NCI-H187 (cell line): ENCODE measurements at regions not wholly inside any gene's neighbourhood (a gene's known extent, or its start where the extent isn't known, plus 50 kb on each side); places are given as distances from the start of the nearest gene placed in this dataset.
A peak's percentile ranks its signal among the peaks of the same experiment; 100 is the strongest.

Source experiments
- DNase-seq, 2 experiments: peaks; one replicate each; lab custom pipeline; 2025; lab: John Stamatoyannopoulos, UW

DNA sequence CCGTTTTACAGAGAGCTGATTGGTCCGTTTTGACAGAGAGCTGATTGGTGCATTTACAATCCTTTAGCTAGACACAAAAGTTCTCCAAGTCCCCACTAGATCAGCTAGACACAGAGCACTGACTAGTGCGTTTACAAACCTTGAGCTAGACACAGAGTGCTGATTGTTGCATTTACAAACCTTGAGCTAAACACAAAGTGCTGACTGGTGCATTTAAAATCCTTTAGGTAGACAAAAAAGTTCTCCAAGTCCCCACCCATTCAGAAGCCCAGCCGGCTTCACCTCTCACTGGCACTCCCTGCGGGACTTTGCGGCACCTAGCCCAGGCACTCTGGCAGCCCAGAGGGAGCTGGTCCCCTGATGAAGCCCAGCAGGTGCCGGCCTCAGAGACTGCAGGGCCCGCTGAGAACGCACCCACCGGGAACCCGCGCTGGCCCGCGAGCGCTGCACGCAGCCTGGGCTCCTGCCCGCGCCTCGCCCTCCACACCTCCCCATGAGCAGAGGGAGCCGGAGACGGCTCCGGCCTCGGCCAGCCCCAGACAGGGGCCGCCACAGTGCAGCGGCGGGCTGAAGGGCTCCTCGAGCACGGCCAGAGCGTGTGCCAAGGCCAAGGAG lies 508.1 kb upstream of the CHAC2 start:
- DNase-seq: no peak

DNA sequence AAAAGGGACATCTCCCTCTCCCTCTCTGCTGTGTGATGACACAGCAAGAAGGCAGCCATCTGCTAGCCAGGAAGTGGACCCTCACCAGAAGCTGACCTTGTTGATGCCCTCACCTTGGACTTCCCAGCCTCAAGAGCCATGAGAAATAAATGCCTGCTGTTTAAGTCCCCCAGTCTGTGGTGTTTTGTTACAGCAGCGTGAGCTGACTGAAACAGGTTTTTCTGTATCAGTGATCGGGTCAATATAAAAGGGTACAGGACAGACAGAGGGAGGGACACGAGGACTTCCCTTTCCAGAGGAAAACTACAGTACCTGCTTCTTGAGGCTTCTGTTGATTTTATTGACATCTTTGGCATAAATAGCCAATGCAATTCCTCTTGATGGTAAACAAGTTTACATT lies 510.3 kb upstream of the CHAC2 start:
- no peak for DNase-seq

GRCh38 chr2:53253244-53253643 lies 514.4 kb upstream of the CHAC2 start:
- DNase-seq: no peak

- DNase-seq: no peak
Observed at GRCh38 chr2:53252115-53252514, 515.5 kb upstream of the CHAC2 start.

- no peak for DNase-seq
Observed at GRCh38 chr2:53247956-53248735, 519.5 kb upstream of the CHAC2 start.

- DNase-seq: no peak
Observed at GRCh38 chr2:53243430-53243829, 524.2 kb upstream of the CHAC2 start.

DNA sequence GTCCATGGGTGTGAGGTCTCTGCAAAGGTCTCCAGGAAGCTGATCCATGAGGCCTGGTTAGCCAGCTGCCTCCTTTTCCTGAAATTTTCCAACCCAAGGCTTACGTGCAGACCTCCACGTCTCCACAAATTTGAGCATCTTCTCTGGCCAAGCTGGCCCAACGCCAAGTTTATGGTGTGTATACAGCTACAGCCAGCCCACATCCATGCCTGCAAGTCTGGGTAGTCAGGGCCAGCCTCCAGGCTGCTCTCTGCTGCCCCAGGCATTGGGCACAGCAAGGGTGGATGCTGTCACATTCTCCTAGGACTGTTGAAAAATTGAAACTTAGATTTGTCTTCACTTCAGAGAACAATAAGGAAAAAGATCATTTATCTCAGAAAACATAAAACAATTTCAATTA lies 525.5 kb upstream of the CHAC2 start:
- no peak for DNase-seq

DNA sequence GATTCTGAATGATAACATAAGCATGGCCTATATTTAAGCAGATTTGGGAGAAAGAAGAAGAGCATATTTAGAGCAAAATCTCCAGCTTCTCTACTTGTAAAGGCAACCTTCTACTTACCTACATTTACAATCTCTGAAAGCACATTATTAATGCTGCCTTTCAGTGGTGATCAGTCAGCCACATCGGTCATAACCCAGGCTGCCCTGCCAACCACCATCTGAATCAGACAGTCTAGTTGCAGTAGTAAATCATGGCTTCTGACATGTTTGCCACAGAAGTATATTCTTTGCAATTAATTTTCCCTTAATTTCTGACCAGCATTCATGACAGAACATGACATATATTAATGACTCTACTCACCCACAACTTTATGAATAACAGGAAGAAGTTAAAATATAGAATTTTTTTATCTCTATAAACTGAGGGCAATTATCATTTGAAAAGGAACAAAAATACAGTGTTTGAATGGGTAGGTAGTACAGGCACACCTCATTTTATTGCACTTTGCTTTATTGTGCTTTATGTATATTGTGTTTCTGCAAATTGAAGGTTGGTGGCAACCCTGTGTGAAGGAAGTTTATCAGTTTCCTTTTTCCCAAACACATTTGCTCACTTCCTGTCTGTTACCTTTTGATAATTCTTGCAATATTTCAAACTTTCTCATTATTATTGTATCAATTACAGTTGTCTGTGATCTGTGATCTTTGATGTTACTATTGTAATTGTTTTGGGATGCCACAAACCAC lies 531.6 kb upstream of the CHAC2 start:
- no peak for DNase-seq

DNA sequence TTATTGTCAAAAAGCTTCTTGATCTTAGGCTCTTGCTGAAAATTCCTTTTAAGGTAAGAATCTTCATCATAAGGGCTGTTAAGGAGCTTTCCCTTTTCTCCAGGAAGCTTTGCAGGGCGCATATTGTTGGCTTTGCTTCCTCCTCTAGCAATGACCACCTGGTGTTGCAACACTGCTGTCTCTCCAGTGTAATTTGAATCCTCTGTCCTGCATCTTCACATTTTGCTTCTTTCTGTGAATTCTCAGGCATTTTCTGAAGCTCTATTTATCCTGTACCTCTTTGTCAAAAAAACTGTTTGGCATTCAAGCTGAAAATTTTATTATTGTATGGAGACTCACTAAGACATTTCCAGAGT lies 533.1 kb upstream of the CHAC2 start:
- no peak for DNase-seq

GRCh38 chr2:53233759-53234547 lies 533.7 kb upstream of the CHAC2 start:
- DNase-seq: peak in 1 of 2 experiments; percentile 24

DNA sequence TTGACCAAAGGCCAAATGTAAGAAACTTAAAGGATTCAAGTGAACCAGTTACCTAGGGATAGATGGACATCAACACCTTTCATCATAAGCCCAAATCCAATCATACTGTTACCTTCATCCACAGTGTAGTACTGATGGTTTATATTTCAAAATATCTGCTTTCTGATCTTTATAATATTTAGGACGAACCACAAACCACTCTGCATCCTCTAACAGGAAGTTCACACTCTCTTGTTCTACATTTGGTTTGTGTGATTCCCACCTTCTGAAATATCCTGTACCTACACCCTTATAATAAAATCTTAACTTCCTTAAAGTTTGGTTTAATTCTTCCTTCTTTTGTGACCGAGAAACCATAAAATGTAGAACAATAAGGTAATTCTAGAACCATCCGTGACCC lies 535.7 kb upstream of the CHAC2 start:
- no peak for DNase-seq

DNA sequence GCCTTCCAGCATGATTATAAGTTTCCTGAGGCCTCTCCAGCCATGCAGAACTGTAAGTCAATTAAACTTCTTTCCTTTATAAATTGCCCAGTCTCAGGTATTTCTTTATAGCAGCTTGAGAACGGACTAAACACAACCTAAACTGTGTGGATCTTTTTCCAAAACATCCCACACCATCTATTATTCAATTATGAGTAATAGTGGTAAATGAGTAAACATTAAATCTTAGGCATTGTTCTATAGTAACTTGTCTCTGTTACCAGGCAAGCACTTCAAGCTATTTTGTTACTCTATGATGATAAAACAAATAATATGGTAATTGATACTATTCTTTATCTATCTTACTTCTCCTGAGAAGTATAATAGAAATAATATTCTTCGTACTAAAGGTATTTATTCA lies 536.9 kb upstream of the CHAC2 start:
- no peak for DNase-seq

- no peak for DNase-seq
Observed at GRCh38 chr2:53227535-53227934, 540.1 kb upstream of the CHAC2 start.

DNA sequence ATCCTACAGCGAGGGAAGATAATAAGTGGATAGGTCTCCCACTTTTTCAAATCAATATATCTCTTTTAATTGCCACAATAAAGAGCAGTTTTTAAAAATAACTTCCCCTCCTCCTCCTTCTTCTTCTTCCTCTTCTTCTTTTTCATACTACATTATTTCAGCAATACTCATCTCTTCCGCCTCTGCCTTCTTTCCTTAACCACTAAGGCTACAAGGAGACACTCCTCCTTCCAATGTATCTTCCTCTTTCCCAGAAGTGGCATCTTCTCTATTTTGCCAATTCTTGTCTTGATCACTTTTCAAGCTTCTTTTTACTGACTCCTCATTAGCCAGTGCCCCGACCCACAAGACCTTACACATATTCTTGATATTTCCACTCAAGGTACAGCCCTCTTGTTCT lies 546.6 kb upstream of the CHAC2 start:
- DNase-seq: no peak

DNA sequence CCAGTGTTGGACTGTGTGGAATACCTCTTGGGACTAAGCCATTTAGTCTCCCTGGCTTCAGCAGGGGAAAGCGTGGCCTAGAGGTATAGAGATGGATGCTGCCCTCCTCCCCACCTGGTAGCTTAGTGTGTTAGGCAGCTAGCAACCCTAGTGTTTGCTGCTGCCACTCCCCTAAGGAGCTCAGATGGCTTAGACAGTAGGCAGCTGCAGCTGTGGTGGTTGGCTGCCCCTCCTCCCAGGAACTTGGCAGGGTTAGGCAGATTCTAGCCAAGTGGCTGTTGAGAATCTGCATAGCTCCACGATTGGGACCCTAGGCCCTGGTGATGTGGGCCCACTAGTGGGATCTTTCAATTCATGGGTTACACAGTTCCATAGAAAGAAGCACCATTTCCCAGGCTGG lies 550.4 kb upstream of the CHAC2 start:
- DNase-seq: no peak

DNA sequence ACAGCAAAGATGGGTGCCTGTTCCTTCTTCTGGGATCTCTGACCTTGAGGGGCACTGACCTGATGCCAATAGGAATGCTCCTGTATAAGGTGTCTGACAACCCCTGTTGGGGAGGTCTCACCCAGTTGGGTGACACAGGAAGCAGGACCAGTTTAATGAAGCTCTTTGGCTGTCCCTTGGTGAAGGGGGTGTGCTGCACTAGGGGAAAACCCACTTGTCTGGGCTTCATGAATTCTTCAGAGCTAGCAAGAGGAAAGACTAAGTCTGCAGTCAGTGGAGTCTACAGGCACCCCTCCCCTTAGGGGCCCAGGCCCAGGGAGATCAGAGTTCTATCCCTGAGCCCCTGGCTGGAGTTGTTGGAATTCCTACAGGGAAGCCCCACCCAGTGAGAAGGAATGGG lies 550.8 kb upstream of the CHAC2 start:
- no peak for DNase-seq

GRCh38 chr2:53212576-53212975 lies 555.0 kb upstream of the CHAC2 start:
- no peak for DNase-seq

- no peak for DNase-seq
Observed at GRCh38 chr2:53211201-53211774, 556.3 kb upstream of the CHAC2 start.

- no peak for DNase-seq
Observed at GRCh38 chr2:53210538-53210937, 557.1 kb upstream of the CHAC2 start.

DNA sequence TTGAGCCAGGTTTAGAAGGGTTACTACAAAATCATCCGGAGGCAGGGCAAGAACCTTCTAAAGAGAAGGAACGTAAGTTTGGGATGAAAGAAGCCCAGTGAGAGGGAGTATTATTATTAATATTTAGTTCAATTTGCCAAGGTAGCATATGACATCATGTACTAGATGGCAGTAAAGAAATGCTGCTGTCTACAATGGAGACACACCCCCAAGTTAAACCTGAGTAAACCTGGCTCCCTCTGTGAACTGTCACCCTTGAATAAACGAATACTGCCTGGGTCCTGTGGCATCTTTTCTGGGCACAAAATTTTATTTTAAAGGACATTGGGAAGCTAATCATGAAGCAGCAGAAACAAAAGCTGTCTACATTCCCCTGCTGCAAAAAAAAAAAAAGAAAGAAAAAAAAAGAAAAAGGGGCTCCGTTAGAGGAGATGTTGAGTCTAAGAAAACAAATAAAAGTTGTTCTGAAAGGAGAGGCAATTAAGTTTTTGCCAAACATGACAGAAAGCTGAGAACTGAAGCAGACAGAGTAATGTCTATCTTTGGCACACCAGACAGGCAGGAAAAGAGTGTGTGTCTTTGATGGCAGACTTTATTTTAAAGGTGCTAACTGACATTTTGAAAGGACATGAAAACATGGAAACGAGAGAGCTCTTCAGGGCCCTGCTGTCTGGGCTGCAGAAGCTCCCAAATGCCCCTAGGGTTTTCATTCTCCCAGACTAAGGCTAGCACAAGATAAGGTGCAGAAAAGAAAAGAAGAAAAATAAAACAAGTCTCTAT lies 557.7 kb upstream of the CHAC2 start:
- no peak for DNase-seq

GRCh38 chr2:53208815-53209214 lies 558.8 kb upstream of the CHAC2 start:
- DNase-seq: no peak
